GM23338 (cell line): ENCODE measurements at regions not wholly inside any gene's neighbourhood (a gene's known extent, or its start where the extent isn't known, plus 50 kb on each side); places are given as distances from the start of the nearest gene placed in this dataset. TPM values are rescaled to one million over a fixed set of nuclear protein-coding genes. Genes with fewer than 3 reads are reported as not detected.

Experiments used
- CTCF ChIP-seq, 2 experiments: fragments of 200-600 bp in 1 of 2; sonication (generic) in 1 of 2; conservative IDR thresholded peaks; 2 replicates each; pipeline versions ENCODE4 v1.5.1 to v1.6.1; 2016 to 2017; ENCODE audit warnings: antibody characterized with exemption in 2 of 2, low read depth in 2 of 2, mild to moderate bottlenecking in 2 of 2, moderate library complexity in 1 of 2
- REST ChIP-seq: IDR thresholded peaks from one replicate; pipeline ENCODE4 v1.6.1; 2018; ENCODE audit warnings: antibody characterized with exemption; ENCODE audit not compliant: unreplicated experiment
- small RNA-seq: library from RNA; depleted of rRNA; stranded (forward); fragments of <200 nt; gene quantifications from one replicate; pipeline ENCODE3, GENCODE V24; 2014; ENCODE audit warnings: low replicate concordance

GRCh38 chr17:10888858-10889257, 51.0 kb upstream of the PIRT start (continued):
- no peak for TF ChIP-seq REST
- TF ChIP-seq CTCF (conservative IDR thresholded peaks at IDR 0.05; ENCODE audit: low read depth in 2 of 2) = no peak

Small RNAs in the stretch of these regions (small RNA-seq; reads per million reads assigned to genes)
- gene RN7SL601P = not detected
